ENCODE measurements at regions not wholly inside any gene's neighbourhood (a gene's known extent, or its start where the extent isn't known, plus 50 kb on each side); places are given as distances from the start of the nearest gene placed in this dataset.
"Not testable (repeated sequence)": the region's sequence is repeated elsewhere in the genome, so short reads cannot be mapped to it uniquely, and the experiment has no call there.

DNA sequence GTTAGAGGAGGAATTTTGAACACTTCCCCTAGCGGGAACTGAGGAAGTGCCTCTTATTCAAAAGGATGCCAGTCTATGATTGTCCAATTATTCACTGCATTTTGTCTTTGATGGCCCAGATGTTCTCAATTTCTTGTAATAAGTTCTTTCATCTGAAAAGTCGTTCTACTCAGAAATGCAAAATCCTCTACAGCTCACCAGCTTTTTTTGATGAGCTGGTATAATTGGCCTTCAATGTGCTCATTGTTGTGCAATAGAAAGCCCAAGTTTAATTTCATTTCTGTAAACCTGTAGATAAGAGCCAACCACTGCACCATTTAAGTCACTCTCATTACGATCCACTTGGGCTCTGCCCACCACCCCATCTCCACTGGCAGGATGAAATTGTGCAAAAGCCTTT, 978.7 kb upstream of the AUTS2 start:
- Histone ChIP-seq H3F3A (ENCODE audit: insufficient read depth) (no peaks in the 10 kb centered on the region), H3K27me3 (replicated peaks; ENCODE audit: insufficient read depth) (no peaks in the 10 kb centered on the region), H3K79me2 (ENCODE audit: insufficient read depth) (no peaks in the 10 kb centered on the region), H3K27ac (no peak overlapping the region), H3K4me1 (ENCODE audit: insufficient read depth) (no peaks in the 10 kb centered on the region), H3K9me2 (ENCODE audit: insufficient read depth) (no peaks in the 10 kb centered on the region), H3K4me2 (ENCODE audit: unreplicated experiment) (no peak overlapping the region), H3K4me3 (no peak overlapping the region), H4K20me1 (ENCODE audit: insufficient read depth) (no peaks in the 10 kb centered on the region), H3K36me3 (ENCODE audit: low read depth) (no peaks in the 10 kb centered on the region), H2AFZ (no peak overlapping the region), H3K9me3 (ENCODE audit: low read depth) (no peaks in the 10 kb centered on the region), H3K9ac (no peak overlapping the region)
- DNase-seq: no peak
- TF ChIP-seq EZH2 (IDR thresholded peaks at IDR 0.05; ENCODE audit: insufficient read depth, poor library complexity, severe bottlenecking) (no peak), EZH2phosphoT487 (IDR thresholded peaks at IDR 0.05; ENCODE audit: insufficient read depth, low read depth) (no peak)
- 1 to 7% methylated on average over 3 of the region's 3 CpGs for WGBS, 2 experiments (ENCODE audit: low coverage in 1 of 2, low lambda C conversion rate in 2 of 2, missing lambda C conversion rate in 2 of 2)
- in situ Hi-C loops (cut with MboI): no loop called here

- no peak overlapping the region for H3K27ac ChIP-seq
- H3K9me2 ChIP-seq (ENCODE audit: insufficient read depth): no peaks in the 10 kb centered on the region
- H3K36me3 ChIP-seq (ENCODE audit: low read depth): no peaks in the 10 kb centered on the region
- TF ChIP-seq EZH2phosphoT487 (IDR thresholded peaks at IDR 0.05; ENCODE audit: insufficient read depth, low read depth) (no peak), EZH2 (IDR thresholded peaks at IDR 0.05; ENCODE audit: insufficient read depth, poor library complexity, severe bottlenecking) (no peak)
- no peaks in the 10 kb centered on the region for H4K20me1 ChIP-seq (ENCODE audit: insufficient read depth)
- WGBS, 2 experiments (ENCODE audit: low coverage in 1 of 2, low lambda C conversion rate in 2 of 2, missing lambda C conversion rate in 2 of 2): 15 to 18% methylated on average over 3 of the region's 3 CpGs
- no peak overlapping the region for H3K4me3 ChIP-seq
- no peak overlapping the region for H2AFZ ChIP-seq
- no peaks in the 10 kb centered on the region for H3K79me2 ChIP-seq (ENCODE audit: insufficient read depth)
- DNase-seq: no peak
- H3K4me1 ChIP-seq (ENCODE audit: insufficient read depth): no peaks in the 10 kb centered on the region
- no peaks in the 10 kb centered on the region for H3F3A ChIP-seq (ENCODE audit: insufficient read depth)
- H3K9ac ChIP-seq: no peak overlapping the region
- in situ Hi-C loops (cut with MboI): no loop called here
- no peaks in the 10 kb centered on the region for H3K27me3 ChIP-seq (replicated peaks; ENCODE audit: insufficient read depth)
- H3K4me2 ChIP-seq (ENCODE audit: unreplicated experiment): no peak overlapping the region
- H3K9me3 ChIP-seq (ENCODE audit: low read depth): no peaks in the 10 kb centered on the region
These were observed 975.8 kb upstream of the AUTS2 start for GRCh38 chr7:68622500-68622899.

DNA sequence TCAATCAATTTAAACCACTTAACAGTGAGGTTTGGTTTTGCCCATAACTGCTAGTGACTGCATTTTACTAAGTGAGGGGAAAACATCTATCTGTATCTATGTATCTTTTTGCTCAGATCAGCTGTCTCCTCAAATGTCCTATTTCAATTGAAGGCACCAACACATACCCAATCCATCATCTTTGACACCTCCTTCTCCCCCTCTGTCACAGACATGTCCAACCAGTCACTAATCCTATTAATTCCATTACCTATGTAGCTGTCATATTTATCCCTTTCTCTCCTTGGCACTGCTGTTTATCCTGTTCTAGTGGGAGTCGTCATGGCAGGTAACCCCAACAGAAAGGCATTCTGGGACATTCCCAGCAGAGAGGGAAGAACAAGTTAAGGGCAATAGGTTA, 975.2 kb upstream of the AUTS2 start:
- no peak for DNase-seq
- no peak overlapping the region for H3K9ac ChIP-seq
- no peaks in the 10 kb centered on the region for H4K20me1 ChIP-seq (ENCODE audit: insufficient read depth)
- no peaks in the 10 kb centered on the region for H3F3A ChIP-seq (ENCODE audit: insufficient read depth)
- no peaks in the 10 kb centered on the region for H3K9me2 ChIP-seq (ENCODE audit: insufficient read depth)
- WGBS, 2 experiments (ENCODE audit: low coverage in 1 of 2, low lambda C conversion rate in 2 of 2, missing lambda C conversion rate in 2 of 2): 14 to 22% methylated on average over 1 of the region's 1 CpG
- TF ChIP-seq EZH2phosphoT487 (IDR thresholded peaks at IDR 0.05; ENCODE audit: insufficient read depth, low read depth) (no peak), EZH2 (IDR thresholded peaks at IDR 0.05; ENCODE audit: insufficient read depth, poor library complexity, severe bottlenecking) (no peak)
- H2AFZ ChIP-seq: no peak overlapping the region
- H3K4me1 ChIP-seq (ENCODE audit: insufficient read depth): no peaks in the 10 kb centered on the region
- no peak overlapping the region for H3K4me2 ChIP-seq (ENCODE audit: unreplicated experiment)
- H3K9me3 ChIP-seq (ENCODE audit: low read depth): no peaks in the 10 kb centered on the region
- H3K4me3 ChIP-seq: no peak overlapping the region
- in situ Hi-C loops (cut with MboI): no loop called here
- no peaks in the 10 kb centered on the region for H3K27me3 ChIP-seq (replicated peaks; ENCODE audit: insufficient read depth)
- H3K27ac ChIP-seq: no peak overlapping the region
- H3K79me2 ChIP-seq (ENCODE audit: insufficient read depth): no peaks in the 10 kb centered on the region
- no peaks in the 10 kb centered on the region for H3K36me3 ChIP-seq (ENCODE audit: low read depth)

- TF ChIP-seq EZH2phosphoT487 (IDR thresholded peaks at IDR 0.05; ENCODE audit: insufficient read depth, low read depth) (no peak), EZH2 (IDR thresholded peaks at IDR 0.05; ENCODE audit: insufficient read depth, poor library complexity, severe bottlenecking) (no peak)
- Histone ChIP-seq H3F3A (ENCODE audit: insufficient read depth) (no peaks in the 10 kb centered on the region), H3K4me2 (ENCODE audit: unreplicated experiment) (no peak overlapping the region), H3K36me3 (ENCODE audit: low read depth) (no peaks in the 10 kb centered on the region), H3K9ac (no peak overlapping the region), H3K9me3 (ENCODE audit: low read depth) (no peaks in the 10 kb centered on the region), H3K27me3 (replicated peaks; ENCODE audit: insufficient read depth) (no peaks in the 10 kb centered on the region), H3K79me2 (ENCODE audit: insufficient read depth) (no peaks in the 10 kb centered on the region), H4K20me1 (ENCODE audit: insufficient read depth) (no peaks in the 10 kb centered on the region), H3K4me1 (ENCODE audit: insufficient read depth) (no peaks in the 10 kb centered on the region), H2AFZ (no peak overlapping the region), H3K4me3 (no peak overlapping the region), H3K27ac (no peak overlapping the region), H3K9me2 (ENCODE audit: insufficient read depth) (no peaks in the 10 kb centered on the region)
- no peak for DNase-seq
- WGBS, 2 experiments (ENCODE audit: low coverage in 1 of 2, low lambda C conversion rate in 2 of 2, missing lambda C conversion rate in 2 of 2): 26 to 32% methylated on average over 2 of the region's 2 CpGs
- in situ Hi-C loops (cut with MboI): no loop called here
These were observed 970.9 kb upstream of the AUTS2 start for GRCh38 chr7:68627247-68627864.

DNA sequence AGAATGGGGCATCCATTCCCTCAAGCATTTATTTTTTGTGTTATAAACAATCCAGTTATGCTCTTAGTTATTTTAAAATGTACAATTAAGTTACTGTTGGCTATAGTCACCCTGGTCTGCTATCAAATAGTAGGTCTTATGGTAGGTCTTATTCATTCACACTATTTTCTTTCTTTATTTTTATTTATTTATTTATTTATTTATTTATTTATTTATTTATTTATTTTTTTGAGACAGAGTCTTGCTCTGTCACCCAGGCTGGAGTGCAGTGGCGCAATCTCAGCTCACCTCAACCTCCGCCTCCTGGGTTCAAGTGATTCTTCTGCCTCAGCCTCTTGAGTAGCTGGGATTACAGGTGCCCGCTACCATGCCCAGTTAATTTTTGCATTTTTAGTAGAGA, 967.4 kb upstream of the AUTS2 start:
- H3K79me2 ChIP-seq (ENCODE audit: insufficient read depth); in situ Hi-C loops (cut with MboI); H4K20me1 ChIP-seq (ENCODE audit: insufficient read depth); H3F3A ChIP-seq (ENCODE audit: insufficient read depth); H3K9me3 ChIP-seq (ENCODE audit: low read depth); H3K4me2 ChIP-seq (ENCODE audit: unreplicated experiment); H3K27ac ChIP-seq; DNase-seq; H3K27me3 ChIP-seq (replicated peaks; ENCODE audit: insufficient read depth); H3K4me3 ChIP-seq; H3K9me2 ChIP-seq (ENCODE audit: insufficient read depth); H3K9ac ChIP-seq; H3K36me3 ChIP-seq (ENCODE audit: low read depth); H3K4me1 ChIP-seq (ENCODE audit: insufficient read depth); H2AFZ ChIP-seq: not testable (repeated sequence)
- WGBS, 2 experiments (ENCODE audit: low coverage in 1 of 2, low lambda C conversion rate in 2 of 2, missing lambda C conversion rate in 2 of 2): 39 to 45% methylated on average over 3 of the region's 3 CpGs

Data from GM23248 (cell line).